Endometrium (tissue), 2 donors: ENCODE measurements at regions not wholly inside any gene's neighbourhood (a gene's known extent, or its start where the extent isn't known, plus 50 kb on each side); places are given as distances from the start of the nearest gene placed in this dataset.

Experiments
- FAIRE-seq: peaks from 2 replicates; lab custom pipeline; 2012; peaks lifted over from hg19 to GRCh38; lab: Jason Lieb, UNC
- donor health status: control.
- donor health status: control.

GRCh38 chr4:3704669-3705068 is 61.5 kb upstream of the ADRA2C start:
- FAIRE-seq: no peak

GRCh38 chr4:3703677-3704521 is 62.3 kb upstream of the ADRA2C start:
- FAIRE-seq: no peak

- no peak for FAIRE-seq
Observed at GRCh38 chr4:3703343-3703676, 62.9 kb upstream of the ADRA2C start.

- no peak for FAIRE-seq
Observed at GRCh38 chr4:3702561-3703221, 63.5 kb upstream of the ADRA2C start.

DNA sequence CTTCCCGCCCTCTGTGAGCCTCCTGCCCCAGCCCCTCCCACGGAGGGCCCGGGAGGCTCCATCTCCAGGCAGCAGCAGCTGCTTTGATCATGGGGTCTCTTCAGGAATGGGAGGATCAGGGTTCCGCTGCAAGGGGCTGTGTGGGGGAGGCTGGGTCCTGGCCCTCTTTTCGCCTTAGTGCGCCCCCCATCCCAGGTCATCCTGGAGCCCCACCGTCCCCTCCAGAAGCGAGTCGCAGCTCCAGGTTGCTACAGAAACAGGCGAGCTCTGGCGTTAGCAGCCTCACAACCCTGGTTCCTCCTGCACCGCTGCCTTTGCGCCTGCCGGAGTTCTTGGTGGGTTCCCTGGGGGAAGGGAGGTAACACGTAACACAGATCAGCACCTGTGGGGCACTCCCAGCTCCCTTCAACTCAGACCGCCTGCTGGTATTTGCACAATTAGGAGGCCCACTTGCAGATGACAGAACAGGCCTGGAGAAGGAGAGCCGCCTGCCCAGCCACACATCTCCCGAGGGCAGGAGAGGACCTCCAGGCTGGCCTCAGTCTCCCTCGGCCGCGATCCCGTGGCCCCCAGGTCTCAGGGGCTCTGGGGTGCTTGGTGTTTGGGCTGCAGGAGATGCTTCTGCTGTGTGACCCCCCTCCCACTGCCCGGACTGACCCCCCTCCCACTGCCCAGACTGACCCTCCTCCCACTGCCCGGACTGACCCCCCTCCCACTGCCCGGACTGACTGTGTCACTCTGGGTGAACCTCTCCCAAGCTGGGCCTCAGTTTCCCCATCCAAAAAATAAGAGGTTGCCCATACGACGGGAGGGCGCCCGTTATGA is 64.2 kb upstream of the ADRA2C start:
- FAIRE-seq: no peak

DNA sequence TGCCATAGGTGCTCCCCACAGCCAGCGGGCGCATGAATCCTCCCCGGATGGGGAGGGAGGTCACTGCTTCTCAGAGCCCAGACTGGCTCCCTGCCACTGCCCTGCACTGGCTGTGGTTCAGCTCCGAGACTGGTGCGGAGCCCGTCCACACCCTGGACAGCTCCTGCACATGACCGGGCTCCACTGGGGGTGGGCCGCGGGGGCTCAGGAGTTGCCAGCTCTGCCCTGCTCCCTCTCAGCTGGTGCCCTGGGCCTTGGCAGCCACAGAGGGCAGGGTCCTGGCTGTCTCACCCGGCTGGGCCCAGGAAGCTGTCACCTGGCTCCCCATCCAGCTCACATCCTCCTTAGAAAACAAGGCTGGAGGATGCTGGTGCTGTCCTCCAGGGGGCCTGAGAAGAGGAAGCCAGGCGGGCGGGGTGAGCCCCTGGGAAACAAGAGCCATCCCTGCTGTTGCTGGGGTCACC is 64.9 kb upstream of the ADRA2C start:
- no peak for FAIRE-seq

GRCh38 chr4:3700736-3701135 is 65.4 kb upstream of the ADRA2C start:
- FAIRE-seq: no peak

GRCh38 chr4:3700223-3700622 is 66.0 kb upstream of the ADRA2C start:
- no peak for FAIRE-seq

- FAIRE-seq: no peak
Observed at GRCh38 chr4:3699678-3700077, 66.5 kb upstream of the ADRA2C start.

GRCh38 chr4:3699261-3699660 is 66.9 kb upstream of the ADRA2C start:
- no peak for FAIRE-seq

- FAIRE-seq: no peak
Observed at GRCh38 chr4:3697033-3697432, 69.2 kb upstream of the ADRA2C start.

DNA sequence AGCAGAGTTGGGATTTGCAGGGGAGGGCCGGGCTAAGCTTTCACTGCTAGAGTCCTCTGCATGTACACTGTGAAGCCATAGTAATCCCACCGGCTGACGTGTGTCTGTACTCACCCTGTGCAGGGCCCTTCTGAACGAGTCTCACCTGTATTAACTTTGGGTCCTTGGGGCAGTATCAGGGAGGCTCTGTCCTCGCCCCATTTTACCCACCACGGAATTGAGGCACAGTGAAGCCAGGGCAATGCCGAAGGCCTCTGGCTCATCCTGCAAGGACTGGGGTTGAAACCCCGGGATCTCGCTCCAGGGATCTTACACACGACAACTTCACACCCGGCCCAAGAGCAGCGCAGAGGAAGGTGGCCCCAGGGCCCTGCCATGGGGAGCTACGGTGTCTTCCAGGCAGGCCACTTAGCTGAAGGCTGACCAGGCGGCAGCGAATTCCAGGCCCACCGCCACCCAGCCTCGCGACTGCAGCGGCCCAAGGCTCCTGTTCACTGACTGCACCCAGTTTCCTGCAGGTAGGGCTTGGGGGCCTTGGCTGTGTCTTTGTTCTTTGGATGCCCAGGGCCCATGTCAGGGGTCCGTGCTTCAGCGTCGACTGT is 75.5 kb upstream of the ADRA2C start:
- no peak for FAIRE-seq

DNA sequence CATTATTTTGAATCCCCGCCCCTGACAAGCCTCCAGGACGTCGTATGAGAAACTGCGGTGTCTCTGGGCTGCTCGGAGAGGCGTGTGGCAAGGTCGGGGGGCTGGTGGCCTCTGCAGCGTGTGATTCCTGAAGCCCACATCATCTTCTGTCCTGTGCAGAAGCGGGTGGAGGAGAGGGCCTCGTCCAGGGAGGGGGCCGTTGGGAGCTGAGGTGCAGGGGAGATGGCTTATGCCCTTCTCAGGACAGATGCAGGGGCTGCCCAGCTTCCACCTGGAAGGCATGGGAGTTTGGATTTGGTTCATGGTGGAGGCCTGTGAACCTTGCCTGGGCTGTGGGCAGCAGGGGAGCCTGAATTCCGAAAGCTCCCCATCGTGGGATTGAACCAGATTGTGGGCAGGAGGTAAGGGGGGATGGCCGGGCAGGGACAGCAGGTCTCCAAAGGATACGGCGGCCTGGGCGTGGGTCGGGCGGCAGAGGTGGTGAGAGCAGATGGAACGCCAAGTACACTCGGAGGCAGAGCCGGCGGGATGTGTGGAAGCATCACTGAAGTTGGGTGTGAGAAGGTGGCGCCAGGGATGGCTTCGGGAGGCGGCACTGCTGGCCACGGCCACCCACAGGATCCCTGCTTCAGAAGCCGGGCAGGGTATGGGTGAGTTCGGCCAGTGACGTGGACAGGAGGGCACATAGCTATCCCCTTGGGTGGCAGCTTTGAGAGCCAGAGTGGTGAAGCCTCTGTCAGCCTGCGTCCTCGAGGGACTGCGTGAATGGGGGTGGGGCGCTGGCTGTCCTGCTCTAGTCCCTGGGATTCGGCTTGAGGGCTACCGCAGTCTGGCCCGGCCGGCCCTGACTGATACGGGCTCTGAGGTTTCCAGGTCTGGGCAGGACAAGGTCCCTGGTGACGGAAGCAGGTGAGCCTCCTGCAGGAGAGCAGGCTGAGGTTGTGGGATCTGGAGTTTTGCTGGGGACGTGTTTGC is 76.3 kb upstream of the ADRA2C start:
- FAIRE-seq: no peak

- no peak for FAIRE-seq
Observed at GRCh38 chr4:3689006-3689405, 77.2 kb upstream of the ADRA2C start.

GRCh38 chr4:3688018-3688998 is 77.9 kb upstream of the ADRA2C start:
- no peak for FAIRE-seq

DNA sequence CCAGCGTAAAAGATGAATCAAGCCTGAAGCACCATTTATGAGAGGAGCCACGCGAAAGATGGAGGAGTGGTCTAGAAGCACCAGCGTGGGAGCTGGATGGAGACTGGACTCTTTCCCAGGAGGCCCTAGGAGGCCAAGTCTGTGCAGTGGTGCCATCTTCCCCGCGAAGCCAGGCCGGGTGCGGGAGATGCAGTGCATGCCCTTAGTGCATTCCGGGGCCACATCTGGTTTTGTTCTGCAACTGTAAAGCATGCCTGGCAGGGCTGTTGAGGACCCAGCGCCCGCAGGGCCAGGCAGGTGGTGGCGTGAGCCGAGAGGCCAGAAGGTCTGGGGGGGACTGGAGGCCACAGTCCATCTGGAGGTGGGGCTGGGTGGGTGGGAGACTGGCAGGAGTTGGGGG is 78.6 kb upstream of the ADRA2C start:
- FAIRE-seq: no peak

DNA sequence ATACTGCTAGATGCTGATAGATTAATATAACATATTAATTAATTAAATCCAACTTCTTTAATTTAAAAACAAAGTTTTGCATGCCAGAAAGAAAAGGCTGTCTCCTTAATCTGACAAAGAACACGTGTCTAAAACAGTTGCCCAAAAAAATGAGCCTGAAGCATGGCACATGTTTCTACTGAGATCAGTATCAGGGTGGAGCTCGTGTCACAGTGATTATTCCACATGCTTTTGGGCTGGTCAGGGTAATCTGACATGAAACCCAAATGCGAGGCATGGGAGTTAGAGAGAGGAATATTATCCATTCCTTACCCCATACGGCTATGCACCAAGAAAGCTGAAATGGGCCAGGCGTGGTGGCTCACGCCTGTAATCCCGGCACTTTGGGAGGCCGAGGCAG is 79.4 kb upstream of the ADRA2C start:
- no peak for FAIRE-seq

GRCh38 chr4:3685081-3685645 is 81.0 kb upstream of the ADRA2C start:
- FAIRE-seq: no peak

DNA sequence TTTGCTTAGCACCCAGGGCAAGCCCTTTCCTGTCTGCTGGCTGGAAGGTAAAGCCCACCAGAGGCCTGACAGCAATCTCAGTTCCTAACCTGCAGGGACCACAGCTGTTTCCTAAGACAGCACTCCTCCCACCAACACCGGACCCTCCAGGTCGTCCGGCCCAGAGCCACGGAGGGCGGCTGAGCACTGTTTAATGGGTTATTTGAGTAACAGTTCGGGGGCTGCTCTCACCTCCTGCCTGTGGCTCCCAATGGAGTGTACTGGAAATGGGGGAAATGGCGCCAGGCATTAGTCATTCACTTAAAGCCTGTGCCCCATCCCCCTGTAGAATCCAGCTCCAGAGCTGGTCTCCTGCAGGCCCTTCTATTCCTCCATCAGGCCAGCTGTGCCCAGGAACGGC is 81.6 kb upstream of the ADRA2C start:
- FAIRE-seq: no peak
